Heart left ventricle (tissue), 16 donors: ENCODE measurements at regions not wholly inside any gene's neighbourhood (a gene's known extent, or its start where the extent isn't known, plus 50 kb on each side); places are given as distances from the start of the nearest gene placed in this dataset.

ENCODE experiments used
- ATAC-seq, 4 donors: fragments of 200-7000 bp; cut with Tn5 transposase; one replicate each; pipeline ENCODE4 v1.9.1; 2020 to 2022; ENCODE audit warnings: moderate library complexity in 4 of 4, mild to moderate bottlenecking in 3 of 4, moderate number of reproducible peaks in 1 of 4
- DNase-seq, 5 donors: peaks; one replicate each; pipeline ENCODE4 v3.0.0-alpha.2; 2020
- H3K27ac ChIP-seq, 12 donors: fragments of 200-600 bp; sonication (generic) in 4 of 12; one replicate each; pipeline versions ENCODE4 v1.5.0 to v1.8.0; 2016 to 2022; ENCODE audit warnings: mild to moderate bottlenecking in 2 of 12
- H3K27me3 ChIP-seq, 9 donors: fragments of 200-600 bp; sonication (generic) in 2 of 9; one replicate each; pipeline versions ENCODE4 v1.5.1 to v1.8.0; 2016 to 2022; ENCODE audit warnings: mild to moderate bottlenecking in 3 of 9
- H3K36me3 ChIP-seq, 9 donors: fragments of 200-600 bp; sonication (generic) in 2 of 9; one replicate each; pipeline versions ENCODE4 v1.5.0 to v1.8.0; 2018 to 2022; ENCODE audit warnings: mild to moderate bottlenecking in 2 of 9
- H3K4me1 ChIP-seq, 12 donors: fragments of 200-600 bp; sonication (generic) in 4 of 12; one replicate each; pipeline versions ENCODE4 v1.5.0 to v1.8.0; 2016 to 2022; ENCODE audit warnings: mild to moderate bottlenecking in 3 of 12
- H3K4me3 ChIP-seq, 12 donors: fragments of 200-600 bp; sonication (generic) in 4 of 12; one replicate each; pipeline versions ENCODE4 v1.5.0 to v1.8.0; 2017 to 2022; ENCODE audit warnings: mild to moderate bottlenecking in 9 of 12, moderate library complexity in 4 of 12
- H3K9me3 ChIP-seq, 12 donors: fragments of 200-600 bp; sonication (generic) in 4 of 12; one replicate each; pipeline versions ENCODE4 v1.5.0 to v1.8.0; 2016 to 2022; ENCODE audit warnings: mild to moderate bottlenecking in 1 of 12
- CTCF ChIP-seq, 12 donors: fragments of 200-600 bp; sonication (generic) in 4 of 12; IDR thresholded peaks; one replicate each; pipeline versions ENCODE4 v1.5.0 to v1.8.0; 2018 to 2022; ENCODE audit warnings: antibody characterized with exemption in 12 of 12, mild to moderate bottlenecking in 5 of 12
- POLR2A ChIP-seq, 2 donors: fragments of 450-650 bp; IDR thresholded peaks; one replicate each; pipeline ENCODE4 v1.6.1; 2017; ENCODE audit warnings: antibody characterized with exemption in 2 of 2, mild to moderate bottlenecking in 2 of 2, moderate library complexity in 2 of 2
- WGBS, 4 donors: extraction: QIAGEN DNeasy Blood & Tissue Kit in 2 of 4; methylation state at CpG; one replicate each; pipeline versions ENCODE4 v1.1.5 to v1.1.7; 2013 to 2018; 5-methylcytosine and 5-hydroxymethylcytosine counted together
- intact Hi-C, 10 donors: fragments of 100-400 bp; cut with DNase I; formaldehyde crosslinking; loops; one replicate each; pipeline versions ENCODE4 v1.11.1 to v1.14.2; 2022
- donor health status: ischemic (EF 13 %, LVEDD 7.1; RV severe dilation, severe dysfunction).
- donor health status: healthy with polysubstance abuse.
- donor health status: DM: no; HTN: yes; CAD: no.
- donor health status: DM: no; HTN: no; CAD: no.
- donor health status: ischemic (EF 25% LVEDD 6.9; RV normal size, moderate dysfunction).
- donor health status: ischemic (EF 25% LVEDD 5.7; RV mildly dilated, moderate dysfunction).
- donor health status: healthy.
- donor health status: DM: yes; HTN: yes; CAD: no.
- donor health status: ischemic (EF 35%, LVEDD 5.7; RV mildly dilated, moderate dysfunction).
- donor health status: nonischemic (EF 11% LVEDD 7.7; RV severe dilation, severe dysfunction).
- donor health status: DM: yes; HTN: yes; CAD: no.
- donor health status: PGD.
- donor health status: ischemic (EF 29% LVEDD 5.4; RV normal size, mild dysfunction).
- donor health status: nonischemic (EF 23%, LVEDD 6.1; RV moderate dilation, normal function).

GRCh38 chr5:62722360-62722759 lies 143.7 kb downstream of the LRRC70 start:
- no peak overlapping the region for H3K4me3 ChIP-seq
- no peak for DNase-seq
- no peaks in the 10 kb centered on the region for H3K36me3 ChIP-seq
- WGBS, 4 donors: 80 to 93% (median 91%) methylated on average over 9 of the region's 9 CpGs
- H3K27me3 ChIP-seq: no peaks in the 10 kb centered on the region
- no peak overlapping the region for H3K27ac ChIP-seq
- intact Hi-C loops: no loop called here
- peaks cover 0 to 5% (median 0%) of the 10 kb centered on the region in 12 donors for H3K4me1 ChIP-seq
- H3K9me3 ChIP-seq: no peaks in the 10 kb centered on the region
- no peak for ATAC-seq
- TF ChIP-seq POLR2A (IDR thresholded peaks at IDR 0.05) (no peak), CTCF (IDR thresholded peaks at IDR 0.05) (no peak)

- 44 to 61% (median 57%) methylated on average over 3 to 7 of the region's 7 CpGs for WGBS, 4 donors
- no peaks in the 10 kb centered on the region for H3K9me3 ChIP-seq
- no peak for DNase-seq
- no peak overlapping the region for H3K27ac ChIP-seq
- no peaks in the 10 kb centered on the region for H3K27me3 ChIP-seq
- H3K4me1 ChIP-seq: peaks cover 0 to 10% (median 0%) of the 10 kb centered on the region in 12 donors
- peak in 1 of 4 donors; percentile 52 for ATAC-seq
- no peak overlapping the region for H3K4me3 ChIP-seq
- H3K36me3 ChIP-seq: no peaks in the 10 kb centered on the region
- intact Hi-C loops: no loop called here
- peak in 3 of 12 donors; percentile 14 to 19 (median 16) for TF ChIP-seq CTCF (IDR thresholded peaks at IDR 0.05)
- no peak for TF ChIP-seq POLR2A (IDR thresholded peaks at IDR 0.05)
Measured at GRCh38 chr5:62720031-62720441, 141.4 kb downstream of the LRRC70 start.

GRCh38 chr5:62719061-62719720 lies 140.6 kb downstream of the LRRC70 start:
- DNase-seq (no peak), ATAC-seq (no peak)
- no peaks in the 10 kb centered on the region for H3K27me3 ChIP-seq
- TF ChIP-seq CTCF (IDR thresholded peaks at IDR 0.05): no peak
- no peak for TF ChIP-seq POLR2A (IDR thresholded peaks at IDR 0.05)
- no peak overlapping the region for H3K4me3 ChIP-seq
- H3K9me3 ChIP-seq: no peaks in the 10 kb centered on the region
- peaks cover 0 to 10% (median 0%) of the 10 kb centered on the region in 12 donors for H3K4me1 ChIP-seq
- no peak overlapping the region for H3K27ac ChIP-seq
- intact Hi-C loops: no loop called here
- H3K36me3 ChIP-seq: no peaks in the 10 kb centered on the region
- WGBS, 4 donors: 90 to 93% (median 91%) methylated on average over 9 of the region's 9 CpGs

- H3K9me3 ChIP-seq: no peaks in the 10 kb centered on the region
Measured at GRCh38 chr5:62718324-62718723, 139.7 kb downstream of the LRRC70 start.

More at GRCh38 chr5:62718324-62718723, 139.7 kb downstream of the LRRC70 start:
- DNase-seq (no peak), ATAC-seq (no peak)
- H3K4me3 ChIP-seq: no peak overlapping the region
- TF ChIP-seq POLR2A (IDR thresholded peaks at IDR 0.05): no peak
- peak in 1 of 12 donors; percentile 17 for TF ChIP-seq CTCF (IDR thresholded peaks at IDR 0.05)
- H3K27ac ChIP-seq: no peak overlapping the region
- H3K4me1 ChIP-seq: peaks cover 0 to 10% (median 0%) of the 10 kb centered on the region in 12 donors
- H3K36me3 ChIP-seq: no peaks in the 10 kb centered on the region
- intact Hi-C loops: no loop called here
- no peaks in the 10 kb centered on the region for H3K27me3 ChIP-seq
- WGBS, 4 donors: 83 to 90% (median 85%) methylated on average over 2 of the region's 2 CpGs
